RWPE2 (cell line): ENCODE measurements at regions not wholly inside any gene's neighbourhood (a gene's known extent, or its start where the extent isn't known, plus 50 kb on each side); places are given as distances from the start of the nearest gene placed in this dataset.
"Not testable (repeated sequence)": the region's sequence is repeated elsewhere in the genome, so short reads cannot be mapped to it uniquely, and the experiment has no call there.

Experiments used
- ATAC-seq: fragments of 200-7000 bp; cut with Tn5 transposase; 3 replicates; pipeline ENCODE4 v1.9.1; 2021; ENCODE audit warnings: low read depth
- DNase-seq: peaks from one replicate; pipeline ENCODE4 v3.0.0-alpha.2; 2020; ENCODE audit warnings: low spot score
- H3K27ac ChIP-seq: fragments of 450-650 bp; 2 replicates; pipeline ENCODE4 v1.5.1; 2017; ENCODE audit warnings: mild to moderate bottlenecking; ENCODE audit not compliant: poor library complexity, severe bottlenecking
- H3K27me3 ChIP-seq: fragments of 250-450 bp; sonication (Bioruptor Pico); 2 replicates; pipeline ENCODE4 v1.5.1; 2021; ENCODE audit warnings: mild to moderate bottlenecking, moderate library complexity; ENCODE audit not compliant: insufficient read depth, poor library complexity, severe bottlenecking
- H3K36me3 ChIP-seq: fragments of 250-450 bp; sonication (Bioruptor Pico); 2 replicates; pipeline ENCODE4 v1.5.1; 2020; ENCODE audit warnings: low read depth, mild to moderate bottlenecking, moderate library complexity
- H3K4me1 ChIP-seq: fragments of 250-450 bp; sonication (Bioruptor Pico); 2 replicates; pipeline ENCODE4 v1.5.1; 2021; ENCODE audit warnings: mild to moderate bottlenecking, moderate library complexity; ENCODE audit not compliant: insufficient read depth, poor library complexity, severe bottlenecking
- H3K4me3 ChIP-seq: fragments of 250-450 bp; sonication (Bioruptor Pico); 2 replicates; pipeline ENCODE4 v1.5.1; 2021; ENCODE audit warnings: mild to moderate bottlenecking, moderate library complexity; ENCODE audit not compliant: severe bottlenecking
- H3K9me3 ChIP-seq: fragments of 250-450 bp; sonication (Bioruptor Pico); 2 replicates; pipeline ENCODE4 v1.5.1; 2021; ENCODE audit warnings: mild to moderate bottlenecking, moderate library complexity; ENCODE audit not compliant: severe bottlenecking
- TF ChIP-seq, protein P1 (sequence below): fragments of 450-650 bp; IDR thresholded peaks from one replicate; pipeline ENCODE4 v1.5.1; 2017; ENCODE audit warnings: mild to moderate bottlenecking, moderate library complexity; ENCODE audit not compliant: poor library complexity, severe bottlenecking

- no peaks in the 10 kb centered on the region for H3K4me1 ChIP-seq
- H3K36me3 ChIP-seq = no peaks in the 10 kb centered on the region
- TF ChIP-seq, protein P1, sequence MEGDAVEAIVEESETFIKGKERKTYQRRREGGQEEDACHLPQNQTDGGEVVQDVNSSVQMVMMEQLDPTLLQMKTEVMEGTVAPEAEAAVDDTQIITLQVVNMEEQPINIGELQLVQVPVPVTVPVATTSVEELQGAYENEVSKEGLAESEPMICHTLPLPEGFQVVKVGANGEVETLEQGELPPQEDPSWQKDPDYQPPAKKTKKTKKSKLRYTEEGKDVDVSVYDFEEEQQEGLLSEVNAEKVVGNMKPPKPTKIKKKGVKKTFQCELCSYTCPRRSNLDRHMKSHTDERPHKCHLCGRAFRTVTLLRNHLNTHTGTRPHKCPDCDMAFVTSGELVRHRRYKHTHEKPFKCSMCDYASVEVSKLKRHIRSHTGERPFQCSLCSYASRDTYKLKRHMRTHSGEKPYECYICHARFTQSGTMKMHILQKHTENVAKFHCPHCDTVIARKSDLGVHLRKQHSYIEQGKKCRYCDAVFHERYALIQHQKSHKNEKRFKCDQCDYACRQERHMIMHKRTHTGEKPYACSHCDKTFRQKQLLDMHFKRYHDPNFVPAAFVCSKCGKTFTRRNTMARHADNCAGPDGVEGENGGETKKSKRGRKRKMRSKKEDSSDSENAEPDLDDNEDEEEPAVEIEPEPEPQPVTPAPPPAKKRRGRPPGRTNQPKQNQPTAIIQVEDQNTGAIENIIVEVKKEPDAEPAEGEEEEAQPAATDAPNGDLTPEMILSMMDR = no peak
- no peak overlapping the region for H3K4me3 ChIP-seq
- DNase-seq = no peak
- ATAC-seq = no peak
- H3K9me3 ChIP-seq = no peaks in the 10 kb centered on the region
- H3K27ac ChIP-seq = no peak overlapping the region
- no peaks in the 10 kb centered on the region for H3K27me3 ChIP-seq
These were observed 56.4 kb upstream of the HABP2 start for GRCh38 chr10:113496111-113497109.

DNA sequence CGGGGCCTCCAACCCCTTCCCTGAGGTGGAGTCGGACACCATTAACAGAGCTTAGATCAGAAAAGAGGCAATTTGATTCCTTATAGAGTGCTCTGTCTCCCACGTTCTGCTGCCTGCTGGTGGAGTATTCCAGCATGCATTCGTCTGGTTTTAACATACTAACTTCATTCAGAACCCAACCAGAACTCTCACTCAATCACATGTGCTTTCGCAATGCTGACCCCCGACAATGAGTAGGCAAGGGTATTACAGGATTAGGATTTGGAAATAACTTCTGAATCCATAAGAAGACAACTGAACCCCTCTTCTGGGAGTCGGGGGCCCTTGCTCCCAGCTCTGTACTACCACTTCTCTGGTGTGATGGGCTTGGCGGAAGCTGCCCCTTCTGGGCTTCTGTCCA lies 55.7 kb upstream of the HABP2 start:
- ATAC-seq (no peak), DNase-seq (no peak)
- Histone ChIP-seq H3K4me1 (no peaks in the 10 kb centered on the region), H3K9me3 (no peaks in the 10 kb centered on the region), H3K36me3 (no peaks in the 10 kb centered on the region), H3K4me3 (no peak overlapping the region), H3K27ac (no peak overlapping the region), H3K27me3 (no peaks in the 10 kb centered on the region)
- TF ChIP-seq, protein P1 = no peak

- Histone ChIP-seq H3K27me3 (no peaks in the 10 kb centered on the region), H3K4me3 (no peak overlapping the region), H3K9me3 (no peaks in the 10 kb centered on the region), H3K36me3 (no peaks in the 10 kb centered on the region), H3K4me1 (no peaks in the 10 kb centered on the region), H3K27ac (no peak overlapping the region)
- DNase-seq (no peak), ATAC-seq (no peak)
- TF ChIP-seq, protein P1 = no peak
These were observed 53.9 kb upstream of the HABP2 start for GRCh38 chr10:113498997-113499396.

DNA sequence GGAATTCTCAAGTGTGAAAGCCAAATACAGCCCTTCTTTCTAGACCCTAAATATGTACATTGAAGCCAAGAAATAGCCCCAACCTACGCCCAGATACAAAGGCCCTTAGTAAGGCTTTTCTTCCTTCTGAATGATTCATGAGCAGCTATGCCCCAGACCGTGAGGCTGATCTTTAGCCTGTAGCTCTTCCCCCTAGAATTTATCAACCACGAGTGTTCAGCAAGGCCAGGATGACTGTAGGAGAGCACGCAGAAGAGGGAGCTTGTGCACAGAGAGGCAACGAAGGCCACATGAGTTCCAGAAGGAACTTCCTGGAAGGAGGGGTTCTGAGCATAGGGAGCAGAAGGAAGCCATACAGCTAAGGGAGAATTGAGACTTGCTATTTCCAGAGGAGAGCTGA lies 53.0 kb upstream of the HABP2 start:
- no peak for ATAC-seq
- H3K27me3 ChIP-seq = no peaks in the 10 kb centered on the region
- no peak overlapping the region for H3K27ac ChIP-seq
- TF ChIP-seq, protein P1 = no peak
- no peak for DNase-seq
- no peaks in the 10 kb centered on the region for H3K36me3 ChIP-seq
- H3K4me3 ChIP-seq = no peak overlapping the region
- no peaks in the 10 kb centered on the region for H3K9me3 ChIP-seq
- no peaks in the 10 kb centered on the region for H3K4me1 ChIP-seq

GRCh38 chr10:113501031-113501430 lies 51.8 kb upstream of the HABP2 start:
- H3K4me1 ChIP-seq, ATAC-seq, H3K27me3 ChIP-seq, DNase-seq, H3K9me3 ChIP-seq, H3K27ac ChIP-seq, H3K4me3 ChIP-seq, H3K36me3 ChIP-seq: not testable (repeated sequence)
